A549 (cell line): ENCODE measurements at regions not wholly inside any gene's neighbourhood (a gene's known extent, or its start where the extent isn't known, plus 50 kb on each side); places are given as distances from the start of the nearest gene placed in this dataset.
"Not testable (repeated sequence)": the region's sequence is repeated elsewhere in the genome, so short reads cannot be mapped to it uniquely, and the experiment has no call there.

Experiments used
- BCL3 ChIP-seq: fragments of >200 bp; sonication (Bioruptor Twin); formaldehyde crosslinking; IDR thresholded peaks from 3 replicates; pipeline ENCODE4 v1.6.1; 2016
- CTCF ChIP-seq: fragments of >200 bp; sonication (Bioruptor Twin); formaldehyde crosslinking; IDR thresholded peaks from 3 replicates; pipeline ENCODE4 v1.5.1; 2016
- PHF8 ChIP-seq: fragments of 200-600 bp; sonication (generic); IDR thresholded peaks from 2 replicates; pipeline ENCODE4 v1.6.1; 2016; ENCODE audit warnings: low read depth, mild to moderate bottlenecking, antibody characterized with exemption, moderate library complexity, borderline replicate concordance
- POLR2A ChIP-seq: IDR thresholded peaks from 2 replicates; pipeline ENCODE4 v1.6.1; 2012; ENCODE audit warnings: mild to moderate bottlenecking, low read length
- POLR2AphosphoS2 ChIP-seq: conservative IDR thresholded peaks from 2 replicates; pipeline ENCODE4 v1.6.1; 2012; ENCODE audit warnings: low read length, improper control_type of control experiment, inconsistent platforms
- RAD21 ChIP-seq, 2 experiments: fragments of >200 bp in 1 of 2; sonication (Bioruptor Twin) in 1 of 2; formaldehyde crosslinking in 1 of 2; IDR thresholded peaks in 1 of 2; conservative IDR thresholded peaks in 1 of 2; 2 replicates in 1 of 2; 3 replicates in 1 of 2; pipeline ENCODE4 v1.6.1; 2012 to 2018; ENCODE audit warnings: inconsistent platforms in 1 of 2
- REST ChIP-seq: fragments of 200-600 bp; sonication (generic); IDR thresholded peaks from 2 replicates; pipeline ENCODE4 v1.6.1; 2016; ENCODE audit warnings: antibody characterized with exemption, mild to moderate bottlenecking, moderate library complexity

GRCh38 chr13:22813531-22814377 is 367.0 kb upstream of the SGCG start:
- not testable (repeated sequence) for TF ChIP-seq POLR2A; CTCF; REST; PHF8; RAD21 (conservative IDR thresholded peaks at IDR 0.05 in 1 of 2, IDR thresholded peaks at IDR 0.05 in 1 of 2); POLR2AphosphoS2; BCL3
